ENCODE measurements at regions not wholly inside any gene's neighbourhood (a gene's known extent, or its start where the extent isn't known, plus 50 kb on each side); places are given as distances from the start of the nearest gene placed in this dataset.
"Not testable (repeated sequence)": the region's sequence is repeated elsewhere in the genome, so short reads cannot be mapped to it uniquely, and the experiment has no call there.

DNA sequence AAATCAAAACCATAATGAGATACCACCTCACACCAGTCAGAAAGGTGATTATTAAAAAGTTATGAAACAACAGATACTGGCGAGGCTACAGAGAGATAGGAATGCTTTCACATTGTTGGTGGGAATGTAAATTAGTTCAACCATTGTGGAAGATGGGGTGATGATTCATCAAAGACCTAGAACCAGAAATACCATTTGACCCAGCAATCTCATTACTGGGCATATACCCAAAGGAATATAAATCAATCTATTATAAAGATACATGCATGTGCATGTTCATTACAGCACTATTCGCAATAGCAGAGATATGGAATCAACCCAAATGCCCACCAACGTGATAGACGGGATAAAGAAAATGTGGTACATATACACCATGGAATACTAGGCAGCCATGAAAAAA is 56.5 kb upstream of the SNRK start:
- TF ChIP-seq SPI1 (IDR thresholded peaks at IDR 0.05; ENCODE audit: borderline replicate concordance, low read depth); GABPA (IDR thresholded peaks at IDR 0.05; ENCODE audit: low read depth); POLR2AphosphoS5 (IDR thresholded peaks at IDR 0.05; ENCODE audit: low read depth): not testable (repeated sequence)
- TF ChIP-seq, protein P1, sequence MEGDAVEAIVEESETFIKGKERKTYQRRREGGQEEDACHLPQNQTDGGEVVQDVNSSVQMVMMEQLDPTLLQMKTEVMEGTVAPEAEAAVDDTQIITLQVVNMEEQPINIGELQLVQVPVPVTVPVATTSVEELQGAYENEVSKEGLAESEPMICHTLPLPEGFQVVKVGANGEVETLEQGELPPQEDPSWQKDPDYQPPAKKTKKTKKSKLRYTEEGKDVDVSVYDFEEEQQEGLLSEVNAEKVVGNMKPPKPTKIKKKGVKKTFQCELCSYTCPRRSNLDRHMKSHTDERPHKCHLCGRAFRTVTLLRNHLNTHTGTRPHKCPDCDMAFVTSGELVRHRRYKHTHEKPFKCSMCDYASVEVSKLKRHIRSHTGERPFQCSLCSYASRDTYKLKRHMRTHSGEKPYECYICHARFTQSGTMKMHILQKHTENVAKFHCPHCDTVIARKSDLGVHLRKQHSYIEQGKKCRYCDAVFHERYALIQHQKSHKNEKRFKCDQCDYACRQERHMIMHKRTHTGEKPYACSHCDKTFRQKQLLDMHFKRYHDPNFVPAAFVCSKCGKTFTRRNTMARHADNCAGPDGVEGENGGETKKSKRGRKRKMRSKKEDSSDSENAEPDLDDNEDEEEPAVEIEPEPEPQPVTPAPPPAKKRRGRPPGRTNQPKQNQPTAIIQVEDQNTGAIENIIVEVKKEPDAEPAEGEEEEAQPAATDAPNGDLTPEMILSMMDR (IDR thresholded peaks at IDR 0.05; ENCODE audit: insufficient read depth, low read length), result not testable (repeated sequence)
- TF ChIP-seq, protein P2, sequence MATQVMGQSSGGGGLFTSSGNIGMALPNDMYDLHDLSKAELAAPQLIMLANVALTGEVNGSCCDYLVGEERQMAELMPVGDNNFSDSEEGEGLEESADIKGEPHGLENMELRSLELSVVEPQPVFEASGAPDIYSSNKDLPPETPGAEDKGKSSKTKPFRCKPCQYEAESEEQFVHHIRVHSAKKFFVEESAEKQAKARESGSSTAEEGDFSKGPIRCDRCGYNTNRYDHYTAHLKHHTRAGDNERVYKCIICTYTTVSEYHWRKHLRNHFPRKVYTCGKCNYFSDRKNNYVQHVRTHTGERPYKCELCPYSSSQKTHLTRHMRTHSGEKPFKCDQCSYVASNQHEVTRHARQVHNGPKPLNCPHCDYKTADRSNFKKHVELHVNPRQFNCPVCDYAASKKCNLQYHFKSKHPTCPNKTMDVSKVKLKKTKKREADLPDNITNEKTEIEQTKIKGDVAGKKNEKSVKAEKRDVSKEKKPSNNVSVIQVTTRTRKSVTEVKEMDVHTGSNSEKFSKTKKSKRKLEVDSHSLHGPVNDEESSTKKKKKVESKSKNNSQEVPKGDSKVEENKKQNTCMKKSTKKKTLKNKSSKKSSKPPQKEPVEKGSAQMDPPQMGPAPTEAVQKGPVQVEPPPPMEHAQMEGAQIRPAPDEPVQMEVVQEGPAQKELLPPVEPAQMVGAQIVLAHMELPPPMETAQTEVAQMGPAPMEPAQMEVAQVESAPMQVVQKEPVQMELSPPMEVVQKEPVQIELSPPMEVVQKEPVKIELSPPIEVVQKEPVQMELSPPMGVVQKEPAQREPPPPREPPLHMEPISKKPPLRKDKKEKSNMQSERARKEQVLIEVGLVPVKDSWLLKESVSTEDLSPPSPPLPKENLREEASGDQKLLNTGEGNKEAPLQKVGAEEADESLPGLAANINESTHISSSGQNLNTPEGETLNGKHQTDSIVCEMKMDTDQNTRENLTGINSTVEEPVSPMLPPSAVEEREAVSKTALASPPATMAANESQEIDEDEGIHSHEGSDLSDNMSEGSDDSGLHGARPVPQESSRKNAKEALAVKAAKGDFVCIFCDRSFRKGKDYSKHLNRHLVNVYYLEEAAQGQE (IDR thresholded peaks at IDR 0.05; ENCODE audit: insufficient replicate concordance, low read depth), result not testable (repeated sequence)

All from HL-60 (cell line).